K562 (cell line): ENCODE measurements at regions not wholly inside any gene's neighbourhood (a gene's known extent, or its start where the extent isn't known, plus 50 kb on each side); places are given as distances from the start of the nearest gene placed in this dataset.

ENCODE experiments used
- CC2D1A ChIP-seq: fragments of 450-650 bp; IDR thresholded peaks from 2 replicates; pipeline ENCODE4 v1.6.1; 2017; ENCODE audit warnings: mild to moderate bottlenecking
- CREBBP ChIP-seq: IDR thresholded peaks from one replicate; pipeline ENCODE4 v1.6.1; 2012; ENCODE audit warnings: low read depth, mild to moderate bottlenecking, control low read depth, inconsistent platforms, low read length
- FOXA1 ChIP-seq: fragments of 450-650 bp; IDR thresholded peaks from 2 replicates; pipeline ENCODE4 v1.6.1; 2016; ENCODE audit warnings: mild to moderate bottlenecking, borderline replicate concordance
- FUS ChIP-seq: fragments of 200-400 bp; formaldehyde crosslinking; optimal IDR thresholded peaks from 2 replicates; pipeline ENCODE3; 2017; ENCODE audit warnings: low read depth, low read length
- HDAC6 ChIP-seq: IDR thresholded peaks from 2 replicates; pipeline ENCODE4 v1.6.1; 2012; ENCODE audit warnings: low read depth, mild to moderate bottlenecking, control low read depth, inconsistent platforms, low read length, moderate library complexity
- JUN ChIP-seq, 2 experiments: sonication (generic) in 1 of 2; formaldehyde crosslinking in 1 of 2; IDR thresholded peaks; 2 replicates each; pipeline versions ENCODE4 v1.6.1 to v1.8.0; 2012 to 2022; ENCODE audit warnings: borderline replicate concordance in 2 of 2, mild to moderate bottlenecking in 2 of 2, improper control_type of control experiment in 1 of 2, low read depth in 1 of 2, low read length in 1 of 2, missing genetic modification reagents in 1 of 2
- MLLT1 ChIP-seq, 2 experiments: fragments of 450-650 bp; IDR thresholded peaks; 2 replicates each; pipeline ENCODE4 v1.6.1; 2016
- PHF20 ChIP-seq: fragments of 450-650 bp; IDR thresholded peaks from 2 replicates; pipeline ENCODE4 v1.6.1; 2018; ENCODE audit not compliant: partially characterized antibody
- RFX1 ChIP-seq: fragments of 450-650 bp; IDR thresholded peaks from 2 replicates; pipeline ENCODE4 v1.6.1; 2016; ENCODE audit warnings: mild to moderate bottlenecking, moderate library complexity
- TSHZ1 ChIP-seq: fragments of 250-450 bp; sonication (Bioruptor Pico); IDR thresholded peaks from 2 replicates; pipeline ENCODE4 v1.4.0; 2020; ENCODE audit warnings: mild to moderate bottlenecking, moderate library complexity
- ZNF551 ChIP-seq: fragments of 250-450 bp; sonication (Bioruptor Pico); IDR thresholded peaks from 2 replicates; pipeline ENCODE4 v1.5.0; 2021; ENCODE audit warnings: mild to moderate bottlenecking, moderate library complexity
- TF ChIP-seq, protein P1 (sequence below): fragments of 200-800 bp; sonication (Bioruptor generic); IDR thresholded peaks from 2 replicates; pipeline ENCODE4 v1.6.1; 2017; ENCODE audit warnings: missing genetic modification characterization, missing compliant biosample characterization
- TF ChIP-seq, protein P2 (sequence below): fragments of 200-800 bp; sonication (Bioruptor generic); IDR thresholded peaks from 2 replicates; pipeline ENCODE4 v1.6.1; 2016; ENCODE audit warnings: missing genetic modification characterization, missing compliant biosample characterization
- TF ChIP-seq, protein P3 (sequence below): fragments of 450-650 bp; formaldehyde crosslinking; IDR thresholded peaks from 2 replicates; pipeline ENCODE4 v1.4.0; 2022; ENCODE audit warnings: missing genetic modification characterization

DNA sequence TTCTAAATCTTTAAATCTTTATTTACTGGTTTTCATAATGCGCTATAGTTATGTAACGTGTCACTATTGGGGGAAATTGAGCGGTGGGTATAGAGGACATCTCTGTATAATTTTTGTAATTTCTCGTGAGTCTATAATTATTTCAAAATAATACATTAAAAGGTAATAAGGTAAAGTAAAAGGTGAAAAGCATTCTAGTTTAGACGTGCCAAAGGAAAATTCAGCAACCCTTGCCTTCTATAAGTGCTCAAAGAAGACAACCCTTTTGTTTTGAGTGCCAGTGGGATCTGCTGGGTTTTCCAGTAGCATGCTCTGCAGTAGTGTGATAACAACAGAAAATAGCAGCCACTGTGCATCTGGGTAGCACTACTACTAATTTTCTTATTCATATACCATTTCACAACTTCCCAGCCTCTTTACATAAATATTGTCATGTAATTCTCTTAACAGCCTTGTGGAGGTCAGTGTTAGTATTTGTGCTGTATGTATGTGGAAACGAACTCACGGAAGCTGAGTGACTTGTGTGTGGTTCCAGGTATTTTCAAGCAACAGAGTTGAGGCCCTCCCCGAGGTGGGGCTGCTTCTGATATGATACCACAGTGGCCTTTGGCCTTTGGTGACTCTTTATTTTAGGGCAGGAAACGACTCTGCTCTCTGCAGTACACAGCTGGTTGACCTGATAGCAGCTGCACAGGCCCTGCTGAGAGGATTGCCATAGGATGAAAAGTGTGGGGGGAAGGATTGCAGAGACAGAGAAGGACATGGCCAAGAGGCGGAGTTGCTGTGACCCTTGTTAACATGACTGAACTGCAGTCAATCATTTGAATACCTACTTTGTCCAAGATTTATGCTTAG, 104.5 kb downstream of the TDRD15 start (continued):
- TF ChIP-seq TSHZ1 (CRISPR knock-in tag) (no peak), HDAC6 (no peak), JUN (IDR thresholded peaks at IDR 0.05; ENCODE audit: borderline replicate concordance, low read depth, low read length) (no peak), JUN (CRISPR knock-in tag; IDR thresholded peaks at IDR 0.05; ENCODE audit: borderline replicate concordance) (no peak), FUS (no peak), CREBBP (no peak), CC2D1A (peak; percentile 86), MLLT1 (IDR thresholded peaks at IDR 0.05) (no peak), PHF20 (no peak), RFX1 (no peak), FOXA1 (no peak), ZNF551 (CRISPR knock-in tag) (no peak)
- TF ChIP-seq, protein P1, sequence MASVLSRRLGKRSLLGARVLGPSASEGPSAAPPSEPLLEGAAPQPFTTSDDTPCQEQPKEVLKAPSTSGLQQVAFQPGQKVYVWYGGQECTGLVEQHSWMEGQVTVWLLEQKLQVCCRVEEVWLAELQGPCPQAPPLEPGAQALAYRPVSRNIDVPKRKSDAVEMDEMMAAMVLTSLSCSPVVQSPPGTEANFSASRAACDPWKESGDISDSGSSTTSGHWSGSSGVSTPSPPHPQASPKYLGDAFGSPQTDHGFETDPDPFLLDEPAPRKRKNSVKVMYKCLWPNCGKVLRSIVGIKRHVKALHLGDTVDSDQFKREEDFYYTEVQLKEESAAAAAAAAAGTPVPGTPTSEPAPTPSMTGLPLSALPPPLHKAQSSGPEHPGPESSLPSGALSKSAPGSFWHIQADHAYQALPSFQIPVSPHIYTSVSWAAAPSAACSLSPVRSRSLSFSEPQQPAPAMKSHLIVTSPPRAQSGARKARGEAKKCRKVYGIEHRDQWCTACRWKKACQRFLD (CRISPR knock-in tag), result peak; percentile 47; the same call in 1 of the 2 replicates
- TF ChIP-seq, protein P2, sequence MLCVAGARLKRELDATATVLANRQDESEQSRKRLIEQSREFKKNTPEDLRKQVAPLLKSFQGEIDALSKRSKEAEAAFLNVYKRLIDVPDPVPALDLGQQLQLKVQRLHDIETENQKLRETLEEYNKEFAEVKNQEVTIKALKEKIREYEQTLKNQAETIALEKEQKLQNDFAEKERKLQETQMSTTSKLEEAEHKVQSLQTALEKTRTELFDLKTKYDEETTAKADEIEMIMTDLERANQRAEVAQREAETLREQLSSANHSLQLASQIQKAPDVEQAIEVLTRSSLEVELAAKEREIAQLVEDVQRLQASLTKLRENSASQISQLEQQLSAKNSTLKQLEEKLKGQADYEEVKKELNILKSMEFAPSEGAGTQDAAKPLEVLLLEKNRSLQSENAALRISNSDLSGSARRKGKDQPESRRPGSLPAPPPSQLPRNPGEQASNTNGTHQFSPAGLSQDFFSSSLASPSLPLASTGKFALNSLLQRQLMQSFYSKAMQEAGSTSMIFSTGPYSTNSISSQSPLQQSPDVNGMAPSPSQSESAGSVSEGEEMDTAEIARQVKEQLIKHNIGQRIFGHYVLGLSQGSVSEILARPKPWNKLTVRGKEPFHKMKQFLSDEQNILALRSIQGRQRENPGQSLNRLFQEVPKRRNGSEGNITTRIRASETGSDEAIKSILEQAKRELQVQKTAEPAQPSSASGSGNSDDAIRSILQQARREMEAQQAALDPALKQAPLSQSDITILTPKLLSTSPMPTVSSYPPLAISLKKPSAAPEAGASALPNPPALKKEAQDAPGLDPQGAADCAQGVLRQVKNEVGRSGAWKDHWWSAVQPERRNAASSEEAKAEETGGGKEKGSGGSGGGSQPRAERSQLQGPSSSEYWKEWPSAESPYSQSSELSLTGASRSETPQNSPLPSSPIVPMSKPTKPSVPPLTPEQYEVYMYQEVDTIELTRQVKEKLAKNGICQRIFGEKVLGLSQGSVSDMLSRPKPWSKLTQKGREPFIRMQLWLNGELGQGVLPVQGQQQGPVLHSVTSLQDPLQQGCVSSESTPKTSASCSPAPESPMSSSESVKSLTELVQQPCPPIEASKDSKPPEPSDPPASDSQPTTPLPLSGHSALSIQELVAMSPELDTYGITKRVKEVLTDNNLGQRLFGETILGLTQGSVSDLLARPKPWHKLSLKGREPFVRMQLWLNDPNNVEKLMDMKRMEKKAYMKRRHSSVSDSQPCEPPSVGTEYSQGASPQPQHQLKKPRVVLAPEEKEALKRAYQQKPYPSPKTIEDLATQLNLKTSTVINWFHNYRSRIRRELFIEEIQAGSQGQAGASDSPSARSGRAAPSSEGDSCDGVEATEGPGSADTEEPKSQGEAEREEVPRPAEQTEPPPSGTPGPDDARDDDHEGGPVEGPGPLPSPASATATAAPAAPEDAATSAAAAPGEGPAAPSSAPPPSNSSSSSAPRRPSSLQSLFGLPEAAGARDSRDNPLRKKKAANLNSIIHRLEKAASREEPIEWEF (CRISPR knock-in tag), result no peak
- TF ChIP-seq, protein P3, sequence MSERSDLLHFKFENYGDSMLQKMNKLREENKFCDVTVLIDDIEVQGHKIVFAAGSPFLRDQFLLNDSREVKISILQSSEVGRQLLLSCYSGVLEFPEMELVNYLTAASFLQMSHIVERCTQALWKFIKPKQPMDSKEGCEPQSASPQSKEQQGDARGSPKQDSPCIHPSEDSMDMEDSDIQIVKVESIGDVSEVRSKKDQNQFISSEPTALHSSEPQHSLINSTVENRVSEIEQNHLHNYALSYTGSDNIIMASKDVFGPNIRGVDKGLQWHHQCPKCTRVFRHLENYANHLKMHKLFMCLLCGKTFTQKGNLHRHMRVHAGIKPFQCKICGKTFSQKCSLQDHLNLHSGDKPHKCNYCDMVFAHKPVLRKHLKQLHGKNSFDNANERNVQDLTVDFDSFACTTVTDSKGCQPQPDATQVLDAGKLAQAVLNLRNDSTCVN (CRISPR knock-in tag), result no peak
